NCI-H2196 (cell line): ENCODE measurements at regions not wholly inside any gene's neighbourhood (a gene's known extent, or its start where the extent isn't known, plus 50 kb on each side); places are given as distances from the start of the nearest gene placed in this dataset.
A peak's percentile ranks its signal among the peaks of the same experiment; 100 is the strongest.

ENCODE experiments used
- DNase-seq: peaks from one replicate; lab custom pipeline; 2025; ENCODE audit not compliant: unreplicated experiment; lab: John Stamatoyannopoulos, UW

DNA sequence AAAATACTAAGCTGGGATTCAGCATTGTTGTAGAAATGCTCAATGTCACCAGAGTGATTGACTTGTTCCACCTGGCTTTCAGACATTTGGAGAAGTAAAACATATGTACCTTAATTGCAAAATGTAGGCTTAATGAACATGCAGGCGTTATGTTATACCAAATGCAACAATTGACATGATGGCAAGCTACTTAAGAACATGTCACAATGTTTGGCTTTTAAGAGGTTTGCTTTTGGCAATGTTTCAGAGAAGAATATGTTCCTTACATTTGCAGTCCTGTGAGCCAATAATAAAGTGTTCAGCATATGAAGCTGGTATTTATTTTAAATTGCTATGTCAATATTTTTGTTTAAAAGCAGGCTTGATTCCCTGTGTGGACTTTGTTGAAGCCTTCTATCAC, 111.7 kb upstream of the NUDT12 start:
- DNase-seq, result no peak

- DNase-seq, result peak; percentile 15
Observed at GRCh38 chr5:103669615-103670014, 107.0 kb upstream of the NUDT12 start.

GRCh38 chr5:103668281-103668680, 105.7 kb upstream of the NUDT12 start:
- no peak for DNase-seq

- DNase-seq, result no peak
Observed at GRCh38 chr5:103667068-103667467, 104.5 kb upstream of the NUDT12 start.

DNA sequence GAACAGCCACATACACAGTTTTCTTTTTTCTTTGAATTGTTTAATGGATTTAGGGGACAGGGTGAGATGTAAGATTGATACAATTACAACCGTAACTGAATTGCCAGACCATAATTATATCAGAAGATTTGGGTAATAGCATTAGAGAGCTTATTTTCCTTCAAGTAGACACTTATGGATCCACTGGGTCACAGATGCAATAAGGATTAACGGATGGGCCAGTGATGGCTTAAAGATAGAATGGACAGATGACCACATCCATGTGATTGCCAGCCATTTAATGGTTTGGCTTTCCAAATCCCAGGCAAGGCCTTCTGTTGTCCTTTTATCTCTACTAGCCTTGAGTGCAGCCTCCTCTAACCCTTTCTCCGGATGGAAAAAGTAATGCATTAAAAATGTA, 94.7 kb upstream of the NUDT12 start:
- DNase-seq, result no peak

- DNase-seq, result no peak
Observed at GRCh38 chr5:103648086-103648485, 85.5 kb upstream of the NUDT12 start.

GRCh38 chr5:103646698-103647614, 84.4 kb upstream of the NUDT12 start:
- DNase-seq, result no peak

DNA sequence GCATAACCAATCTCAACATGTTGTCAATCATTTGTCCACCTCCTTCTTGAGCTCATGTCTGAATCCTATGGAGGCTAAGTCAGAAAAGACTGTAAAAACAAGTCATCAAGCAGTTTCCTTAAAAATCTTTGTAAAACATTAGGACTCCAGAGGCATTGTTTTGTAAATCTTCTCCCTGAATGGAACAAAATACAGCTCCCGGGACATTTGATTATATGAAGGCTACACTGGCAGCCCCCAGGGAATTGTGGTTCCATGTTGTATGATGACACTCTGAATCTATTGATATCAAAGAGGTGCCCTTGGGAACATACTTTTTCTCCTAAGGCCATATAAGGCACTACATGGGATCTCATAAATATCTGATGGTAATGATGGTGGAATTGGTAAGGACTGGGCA, 83.2 kb upstream of the NUDT12 start:
- DNase-seq, result no peak

DNA sequence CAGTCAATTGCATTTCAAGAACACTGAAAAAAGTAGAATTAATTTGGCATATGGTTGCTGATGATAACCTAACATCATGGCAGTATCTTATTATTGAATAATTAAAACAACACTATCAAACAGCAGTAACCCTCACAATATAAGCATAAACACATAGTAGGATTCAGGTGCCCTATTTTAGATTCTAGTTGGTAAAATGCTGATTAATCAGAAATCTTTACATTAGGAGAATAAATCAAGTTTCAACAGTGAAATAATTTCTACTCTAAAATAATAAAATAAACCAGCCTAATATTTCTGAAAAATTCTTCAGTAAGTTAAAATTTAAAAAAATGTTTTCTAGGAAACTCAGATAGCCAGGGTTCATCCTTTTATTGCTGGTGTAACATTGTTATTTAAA, 76.4 kb upstream of the NUDT12 start:
- no peak for DNase-seq

DNA sequence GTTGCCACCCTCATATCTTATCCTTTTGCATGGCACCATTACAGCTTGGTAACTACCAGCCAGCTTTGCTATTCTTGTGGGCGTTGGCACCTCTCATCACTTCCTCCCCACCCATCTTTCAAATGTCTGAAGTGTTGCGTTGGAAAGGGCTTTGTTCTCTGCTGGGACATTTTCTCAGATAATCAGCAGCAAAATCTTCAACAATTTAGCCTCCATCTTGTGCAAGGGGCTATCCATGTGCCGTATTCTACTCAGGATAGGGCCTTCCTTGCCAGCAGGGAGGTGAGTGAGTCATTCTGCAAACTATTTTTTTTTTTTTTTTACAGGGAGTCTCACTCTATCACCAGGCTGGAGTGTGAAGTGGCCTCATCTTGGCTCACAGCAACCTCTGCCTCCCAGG, 62.1 kb upstream of the NUDT12 start:
- no peak for DNase-seq

DNA sequence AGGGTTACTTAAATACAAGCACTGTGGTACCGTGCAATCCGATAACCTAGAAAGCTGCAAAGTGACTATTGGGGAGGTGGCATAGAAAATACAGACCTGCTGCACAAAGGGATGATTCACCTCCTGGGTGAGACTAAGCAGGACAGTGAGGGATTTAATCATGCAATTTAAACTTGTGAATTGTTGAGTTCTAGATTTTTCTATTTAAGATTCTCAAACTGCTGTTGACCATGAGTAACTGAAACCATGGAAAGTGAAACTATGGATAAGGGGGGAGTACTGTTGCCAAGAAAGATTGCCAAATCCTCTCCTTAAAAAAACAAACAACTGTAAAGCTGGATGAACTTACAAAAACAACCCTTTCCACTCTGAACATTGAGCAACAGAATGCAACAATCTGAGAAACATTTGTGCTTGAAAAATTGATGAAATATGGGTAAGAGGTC, 61.5 kb upstream of the NUDT12 start:
- no peak for DNase-seq

- no peak for DNase-seq
Observed at GRCh38 chr5:103623425-103623824, 60.8 kb upstream of the NUDT12 start.

DNA sequence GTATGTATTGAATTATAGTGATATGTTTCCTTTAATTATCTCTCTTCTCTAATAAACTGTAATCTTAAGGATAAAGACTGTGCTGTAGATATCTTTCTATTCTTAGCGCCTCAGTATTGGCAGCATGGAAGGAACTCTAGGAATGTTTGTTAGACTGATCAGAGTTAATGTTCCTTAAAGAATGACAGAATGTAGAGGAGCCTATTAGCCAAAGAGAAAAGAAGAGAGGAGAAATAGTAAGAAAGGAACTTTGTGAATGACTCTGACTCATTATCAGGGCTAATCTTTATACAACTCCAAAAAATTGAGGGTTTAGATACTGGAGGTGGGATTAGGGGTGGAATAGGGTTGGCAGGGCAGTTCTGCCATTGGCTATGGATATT, 59.0 kb upstream of the NUDT12 start:
- DNase-seq, result no peak

GRCh38 chr5:103620851-103621547, 58.4 kb upstream of the NUDT12 start:
- DNase-seq, result no peak

DNA sequence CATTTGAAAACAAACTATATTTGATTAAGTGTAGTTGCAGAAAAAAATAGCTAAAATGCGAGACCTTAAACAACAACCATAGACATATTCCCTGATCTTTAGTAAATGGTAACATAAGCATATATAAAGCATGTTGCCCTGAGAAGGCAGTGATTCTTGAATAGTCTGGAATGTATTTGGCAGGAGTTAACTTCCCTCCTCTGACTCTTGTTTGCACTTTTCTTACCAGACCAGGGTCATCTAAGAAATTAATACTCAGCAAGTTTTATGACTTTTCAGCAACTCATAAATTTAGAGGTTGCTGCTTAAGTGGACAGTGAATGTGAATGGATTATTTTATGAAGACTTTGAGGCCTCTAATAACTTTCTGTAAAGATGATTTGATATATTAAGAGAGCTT, 55.3 kb upstream of the NUDT12 start:
- DNase-seq, result no peak

- DNase-seq, result no peak
Observed at GRCh38 chr5:103617090-103617489, 54.5 kb upstream of the NUDT12 start.

GRCh38 chr5:103612545-103612944, 50.0 kb upstream of the NUDT12 start:
- no peak for DNase-seq
